H1 (cell line): ENCODE measurements at regions not wholly inside any gene's neighbourhood (a gene's known extent, or its start where the extent isn't known, plus 50 kb on each side); places are given as distances from the start of the nearest gene placed in this dataset.

Experiments
- CTCF ChIA-PET: fragments of 300-600 bp; sonication (Branson Sonifier 250); formaldehyde crosslinking; loops from one replicate; lab custom pipeline; 2021; ENCODE audit not compliant: partially characterized antibody; lab: Charles Lee
- POLR2A ChIA-PET: fragments of 300-600 bp; sonication (Branson Sonifier 250); formaldehyde crosslinking; loops from one replicate; lab custom pipeline; 2021; ENCODE audit warnings: inconsistent platforms; ENCODE audit not compliant: partially characterized antibody; lab: Charles Lee
- DNase-seq, 2 experiments: peaks; one replicate each; pipeline versions ENCODE4 v3.0.0 to v3.0.0-alpha.2; 2010 to 2022; ENCODE audit warnings: low spot score in 2 of 2, low read depth in 1 of 2, mixed read lengths in 1 of 2
- FAIRE-seq: peaks from 2 replicates; lab custom pipeline; 2011; peaks lifted over from hg19 to GRCh38; lab: Jason Lieb, UNC
- H2AFZ ChIP-seq: 2 replicates; pipeline ENCODE4 v1.8.1; 2012; ENCODE audit warnings: low read length, inconsistent platforms
- H2AK5ac ChIP-seq: 2 replicates; pipeline ENCODE4 v1.6.1; 2013; ENCODE audit warnings: low read depth, low read length
- H2BK120ac ChIP-seq: replicated peaks from 2 replicates; pipeline ENCODE3; 2013; ENCODE audit warnings: low read depth, low read length, inconsistent platforms
- H2BK12ac ChIP-seq: 2 replicates; pipeline ENCODE4 v1.6.1; 2013; ENCODE audit warnings: low read depth, low read length
- H2BK15ac ChIP-seq: 2 replicates; pipeline ENCODE4 v1.6.1; 2013; ENCODE audit warnings: low read length
- H2BK20ac ChIP-seq: 2 replicates; pipeline ENCODE4 v1.6.1; 2013; ENCODE audit warnings: low read length
- H2BK5ac ChIP-seq: 2 replicates; pipeline ENCODE4 v1.6.1; 2013; ENCODE audit warnings: low read depth, low read length
- H3K14ac ChIP-seq: 2 replicates; pipeline ENCODE4 v1.6.1; 2013; ENCODE audit warnings: inconsistent platforms; ENCODE audit not compliant: insufficient read length
- H3K18ac ChIP-seq: 2 replicates; pipeline ENCODE4 v1.6.1; 2013; ENCODE audit warnings: low read length; ENCODE audit errors: extremely low read depth
- H3K23ac ChIP-seq: 2 replicates; pipeline ENCODE4 v1.6.1; 2013; ENCODE audit warnings: inconsistent platforms; ENCODE audit not compliant: insufficient read length
- H3K23me2 ChIP-seq: 2 replicates; pipeline ENCODE4 v1.6.1; 2013; ENCODE audit warnings: low read depth, low read length
- H3K27ac ChIP-seq: 2 replicates; pipeline ENCODE4 v1.6.1; 2011; ENCODE audit warnings: low read depth, low read length, inconsistent platforms
- H3K27me3 ChIP-seq, 4 experiments: replicated peaks in 1 of 4; 1 replicate in 1 of 4; 2 replicates in 3 of 4; pipeline versions ENCODE4 v1.6.1 to v1.8.1; 2011 to 2013; ENCODE audit warnings: low read length in 3 of 4, mild to moderate bottlenecking in 3 of 4, inconsistent platforms in 2 of 4, mixed read lengths in 2 of 4, moderate library complexity in 1 of 4; ENCODE audit not compliant: control insufficient read depth in 3 of 4, insufficient read depth in 3 of 4; ENCODE audit errors: extremely low read depth in 1 of 4
- H3K36me3 ChIP-seq, 4 experiments: 2 replicates each; pipeline versions ENCODE4 v1.6.1 to v1.8.1; 2011 to 2013; ENCODE audit warnings: mild to moderate bottlenecking in 4 of 4, low read length in 3 of 4, moderate library complexity in 2 of 4, control low read depth in 1 of 4, inconsistent platforms in 1 of 4; ENCODE audit not compliant: insufficient read depth in 4 of 4, control insufficient read depth in 2 of 4
- H3K4ac ChIP-seq: replicated peaks from 2 replicates; pipeline ENCODE3; 2013; ENCODE audit warnings: low read length, low read depth, mixed read lengths, inconsistent platforms; ENCODE audit not compliant: insufficient read length
- H3K4me1 ChIP-seq, 4 experiments: replicated peaks in 1 of 4; 1 replicate in 1 of 4; 2 replicates in 3 of 4; pipeline versions ENCODE4 v1.6.1 to v1.8.1; 2011 to 2013; ENCODE audit warnings: low read length in 3 of 4, inconsistent platforms in 2 of 4, mixed read lengths in 1 of 4; ENCODE audit not compliant: insufficient read depth in 4 of 4, control insufficient read depth in 3 of 4
- H3K4me2 ChIP-seq, 2 experiments: 2 replicates each; pipeline versions ENCODE4 v1.6.1 to v1.8.1; 2011 to 2013; ENCODE audit warnings: low read depth in 2 of 2, low read length in 2 of 2, control low read depth in 1 of 2, inconsistent platforms in 1 of 2, mild to moderate bottlenecking in 1 of 2; ENCODE audit not compliant: insufficient read depth in 1 of 2
- H3K4me3 ChIP-seq, 4 experiments: fragments of 200-600, 300-600 bp in 1 of 4; sonication (generic), shearing (Covaris generic), sonication (Bioruptor Twin) in 1 of 4; 2 replicates each; pipeline versions ENCODE4 v1.5.1 to v1.8.1; 2011 to 2016; ENCODE audit warnings: low read length in 4 of 4, low read depth in 3 of 4, control low read depth in 2 of 4, inconsistent platforms in 2 of 4, mild to moderate bottlenecking in 2 of 4, mixed read lengths in 1 of 4, moderate library complexity in 1 of 4; ENCODE audit not compliant: insufficient read depth in 2 of 4; ENCODE audit errors: extremely low read depth in 1 of 4
- H3K56ac ChIP-seq: replicated peaks from 2 replicates; pipeline ENCODE3; 2013; ENCODE audit warnings: low read depth, mild to moderate bottlenecking, mixed read lengths, low read length, inconsistent platforms; ENCODE audit not compliant: insufficient read length
- H3K79me1 ChIP-seq: 2 replicates; pipeline ENCODE4 v1.6.1; 2013; ENCODE audit warnings: low read depth, low read length, control low read depth
- H3K79me2 ChIP-seq, 2 experiments: 2 replicates each; pipeline versions ENCODE4 v1.6.1 to v1.8.1; 2012 to 2013; ENCODE audit warnings: low read length in 2 of 2, mild to moderate bottlenecking in 2 of 2, inconsistent platforms in 1 of 2; ENCODE audit not compliant: insufficient read depth in 2 of 2, control insufficient read depth in 1 of 2
- H3K9ac ChIP-seq, 4 experiments: replicated peaks in 1 of 4; 1 replicate in 1 of 4; 2 replicates in 3 of 4; pipeline versions ENCODE4 v1.6.1 to v1.8.1; 2011 to 2013; ENCODE audit warnings: low read depth in 3 of 4, low read length in 3 of 4, control low read depth in 2 of 4, mild to moderate bottlenecking in 2 of 4, moderate library complexity in 2 of 4, inconsistent platforms in 1 of 4; ENCODE audit errors: extremely low read depth in 1 of 4
- H3K9me3 ChIP-seq, 2 experiments: 2 replicates each; pipeline versions ENCODE4 v1.6.1 to v1.8.1; 2012 to 2013; ENCODE audit warnings: mild to moderate bottlenecking in 2 of 2, moderate library complexity in 2 of 2, control low read depth in 1 of 2, inconsistent platforms in 1 of 2, low read depth in 1 of 2, low read length in 1 of 2, mixed read lengths in 1 of 2; ENCODE audit not compliant: insufficient read depth in 2 of 2
- H4K20me1 ChIP-seq, 2 experiments: replicated peaks in 1 of 2; 2 replicates each; pipeline versions ENCODE3 to v1.8.1; 2011 to 2013; ENCODE audit warnings: inconsistent platforms in 2 of 2, low read length in 2 of 2, mild to moderate bottlenecking in 1 of 2; ENCODE audit not compliant: insufficient read depth in 2 of 2, control insufficient read depth in 1 of 2
- H4K5ac ChIP-seq: 2 replicates; pipeline ENCODE4 v1.6.1; 2013; ENCODE audit warnings: low read length, low read depth, mixed read lengths, inconsistent platforms; ENCODE audit not compliant: insufficient read length
- H4K8ac ChIP-seq: 2 replicates; pipeline ENCODE4 v1.8.0; 2013; ENCODE audit warnings: mild to moderate bottlenecking, moderate library complexity, low read length, inconsistent platforms; ENCODE audit not compliant: insufficient read depth; ENCODE audit errors: extremely low read depth
- H4K91ac ChIP-seq: replicated peaks from 2 replicates; pipeline ENCODE3; 2013; ENCODE audit warnings: low read length, mixed read lengths, inconsistent platforms; ENCODE audit not compliant: insufficient read length
- ASH2L ChIP-seq: fragments of 200-600, 300-600 bp; sonication (generic); IDR thresholded peaks from one replicate; pipeline ENCODE4 v1.7.1; 2017; ENCODE audit warnings: low read length
- BRCA1 ChIP-seq: IDR thresholded peaks from 2 replicates; pipeline ENCODE4 v1.6.1; 2012; ENCODE audit warnings: low read depth, low read length, improper control_type of control experiment
- EZH2 ChIP-seq: fragments of 200-600 bp; sonication (generic); IDR thresholded peaks from 2 replicates; pipeline ENCODE4 v1.7.1; 2012; ENCODE audit warnings: low read depth, mild to moderate bottlenecking, moderate library complexity, low read length, inconsistent platforms; ENCODE audit not compliant: severe bottlenecking
- FOSL1 ChIP-seq: IDR thresholded peaks from 2 replicates; pipeline ENCODE4 v1.6.1; 2011; ENCODE audit warnings: mild to moderate bottlenecking, low read depth, low read length, moderate library complexity; ENCODE audit not compliant: insufficient read depth
- HDAC2 ChIP-seq, 2 experiments: fragments of 300-600 bp in 1 of 2; sonication (generic) in 1 of 2; IDR thresholded peaks; 2 replicates each; pipeline ENCODE4 v1.6.1; 2011 to 2012; ENCODE audit warnings: low read depth in 2 of 2, low read length in 2 of 2, mild to moderate bottlenecking in 2 of 2, moderate library complexity in 2 of 2, borderline replicate concordance in 1 of 2, inconsistent platforms in 1 of 2
- KDM4A ChIP-seq: IDR thresholded peaks from one replicate; pipeline ENCODE4 v1.7.1; 2012; ENCODE audit warnings: low read depth, mild to moderate bottlenecking, moderate library complexity, low read length, inconsistent platforms; ENCODE audit not compliant: severe bottlenecking
- RFX5 ChIP-seq: IDR thresholded peaks from 2 replicates; pipeline ENCODE4 v1.6.1; 2011; ENCODE audit warnings: low read depth, low read length, improper control_type of control experiment, borderline replicate concordance
- SIX5 ChIP-seq: IDR thresholded peaks from 2 replicates; pipeline ENCODE4 v1.6.1; 2011; ENCODE audit warnings: mild to moderate bottlenecking, low read depth, low read length
- SP1 ChIP-seq: IDR thresholded peaks from 2 replicates; pipeline ENCODE4 v1.6.1; 2011; ENCODE audit warnings: low read depth, low read length
- SP2 ChIP-seq: IDR thresholded peaks from 2 replicates; pipeline ENCODE4 v1.6.1; 2012; ENCODE audit warnings: mild to moderate bottlenecking, low read length, inconsistent platforms
- SRF ChIP-seq: IDR thresholded peaks from 2 replicates; pipeline ENCODE4 v1.6.1; 2011; ENCODE audit warnings: mild to moderate bottlenecking, low read depth, low read length, moderate library complexity
- WGBS, 2 experiments: shearing (Covaris generic) in 1 of 2; methylation state at CpG; one replicate each; pipeline versions ENCODE4 v1.1.6 to v1.1.7; 2013 to 2015; ENCODE audit warnings: low lambda C conversion rate in 2 of 2, mixed read lengths in 2 of 2, inconsistent platforms in 1 of 2, low coverage in 1 of 2, missing lambda C conversion rate in 1 of 2; ENCODE audit not compliant: insufficient replicate concordance in 2 of 2, insufficient coverage in 1 of 2, insufficient read length in 1 of 2; ENCODE audit errors: extremely low coverage in 1 of 2, missing lambda C conversion rate in 1 of 2; 5-methylcytosine and 5-hydroxymethylcytosine counted together

GRCh38 chr3:164852866-164853265 lies 225.4 kb downstream of the SI start:
- CTCF ChIA-PET = no interaction called here
- no peak for FAIRE-seq
- TF ChIP-seq EZH2 (no peak), BRCA1 (no peak), SP1 (no peak), SRF (no peak), RFX5 (no peak), SIX5 (no peak), HDAC2 (IDR thresholded peaks at IDR 0.05; ENCODE audit: borderline replicate concordance in 1 of 2, low read depth in 2 of 2, low read length in 2 of 2) (no peak), ASH2L (no peak), SP2 (no peak), KDM4A (no peak), FOSL1 (no peak)

More at GRCh38 chr3:164852866-164853265, 225.4 kb downstream of the SI start:
- H2BK120ac ChIP-seq = no peak overlapping the region
- H2BK12ac ChIP-seq = no peak overlapping the region
- H3K14ac ChIP-seq = no peak overlapping the region
- no peak overlapping the region for H2BK5ac ChIP-seq
- no peaks in the 10 kb centered on the region for H3K36me3 ChIP-seq
- DNase-seq = no peak
- H3K23ac ChIP-seq = no peak overlapping the region
- H4K5ac ChIP-seq = no peak overlapping the region
- no peak overlapping the region for H2BK15ac ChIP-seq
- H3K4ac ChIP-seq = no peak overlapping the region
- no peak overlapping the region for H3K4me2 ChIP-seq
- no peaks in the 10 kb centered on the region for H3K9me3 ChIP-seq
- no peak overlapping the region for H3K9ac ChIP-seq
- no peak overlapping the region for H3K4me3 ChIP-seq
- H3K23me2 ChIP-seq = no peaks in the 10 kb centered on the region
- H2BK20ac ChIP-seq = no peak overlapping the region
- H3K27me3 ChIP-seq = no peaks in the 10 kb centered on the region
- 88% methylated on average over 1 of the region's 1 CpG; no CpG with 5 or more reads in 1 of the 2 experiments for WGBS, 2 experiments
- H3K79me1 ChIP-seq = no peaks in the 10 kb centered on the region
- H3K4me1 ChIP-seq = peaks cover 4 to 11% (median 5%) of the 10 kb centered on the region in 4 experiments; a peak in 6 of 7 replicates
- no peak overlapping the region for H3K56ac ChIP-seq
- H2AFZ ChIP-seq = no peak overlapping the region
- no peak overlapping the region for H3K18ac ChIP-seq
- H4K8ac ChIP-seq = no peak overlapping the region
- H4K91ac ChIP-seq = no peak overlapping the region
- no peaks in the 10 kb centered on the region for H3K79me2 ChIP-seq
- H2AK5ac ChIP-seq = no peak overlapping the region
- POLR2A ChIA-PET = no interaction called here
- H4K20me1 ChIP-seq = no peaks in the 10 kb centered on the region
- H3K27ac ChIP-seq = no peak overlapping the region
